ENCODE measurements at regions not wholly inside any gene's neighbourhood (a gene's known extent, or its start where the extent isn't known, plus 50 kb on each side); places are given as distances from the start of the nearest gene placed in this dataset.
"Not testable (repeated sequence)": the region's sequence is repeated elsewhere in the genome, so short reads cannot be mapped to it uniquely, and the experiment has no call there.

GRCh38 chr2:8600456-8600855, 81.4 kb upstream of the ID2 start:
- no peak overlapping the region for H3K4me2 ChIP-seq (ENCODE audit: low read depth, low read length)
- no peak for DNase-seq
- TF ChIP-seq CTCF (IDR thresholded peaks at IDR 0.05; ENCODE audit: low read length), result no peak
- TF ChIP-seq EZH2 (optimal IDR thresholded peaks at IDR 0.05; ENCODE audit: low read depth, low read length), result no peak
- no peak for TF ChIP-seq EZH2phosphoT487 (IDR thresholded peaks at IDR 0.05; ENCODE audit: low read length)
- no peak overlapping the region for H3K27ac ChIP-seq (ENCODE audit: low read length)
- H3K79me2 ChIP-seq (ENCODE audit: low read length), result no peaks in the 10 kb centered on the region
- H3K4me3 ChIP-seq (ENCODE audit: low read length), result no peak overlapping the region
- H3K27me3 ChIP-seq (replicated peaks; ENCODE audit: insufficient read depth, low read length), result no peaks in the 10 kb centered on the region
- H4K20me1 ChIP-seq (ENCODE audit: insufficient read depth, low read length), result no peaks in the 10 kb centered on the region
- no peaks in the 10 kb centered on the region for H3K9me2 ChIP-seq (replicated peaks; ENCODE audit: insufficient read depth, low read length)
- no peak overlapping the region for H2AFZ ChIP-seq (ENCODE audit: low read length)
- no peak overlapping the region for H3K9ac ChIP-seq (ENCODE audit: low read length)
- no peaks in the 10 kb centered on the region for H3K9me3 ChIP-seq (replicated peaks; ENCODE audit: insufficient read depth, low read length)
- peaks cover 6% of the 10 kb centered on the region for H3K4me1 ChIP-seq (ENCODE audit: low read length)
- peaks cover 6% of the 10 kb centered on the region for H3F3A ChIP-seq (ENCODE audit: insufficient read depth, low read length)
- H3K36me3 ChIP-seq (replicated peaks; ENCODE audit: insufficient read depth, low read length), result no peaks in the 10 kb centered on the region

GRCh38 chr2:8602809-8603208, 79.0 kb upstream of the ID2 start:
- H3K27ac ChIP-seq (ENCODE audit: low read length), result no peak overlapping the region
- H3K36me3 ChIP-seq (replicated peaks; ENCODE audit: insufficient read depth, low read length), result no peaks in the 10 kb centered on the region
- H3K9me3 ChIP-seq (replicated peaks; ENCODE audit: insufficient read depth, low read length), result no peaks in the 10 kb centered on the region
- peaks cover 27% of the 10 kb centered on the region for H3K4me1 ChIP-seq (ENCODE audit: low read length)
- no peaks in the 10 kb centered on the region for H3K9me2 ChIP-seq (replicated peaks; ENCODE audit: insufficient read depth, low read length)
- H3K4me2 ChIP-seq (ENCODE audit: low read depth, low read length), result no peak overlapping the region
- H3K9ac ChIP-seq (ENCODE audit: low read length), result no peak overlapping the region
- no peak for DNase-seq
- no peaks in the 10 kb centered on the region for H4K20me1 ChIP-seq (ENCODE audit: insufficient read depth, low read length)
- TF ChIP-seq CTCF (IDR thresholded peaks at IDR 0.05; ENCODE audit: low read length) (no peak), EZH2phosphoT487 (IDR thresholded peaks at IDR 0.05; ENCODE audit: low read length) (no peak), EZH2 (optimal IDR thresholded peaks at IDR 0.05; ENCODE audit: low read depth, low read length) (no peak)
- no peaks in the 10 kb centered on the region for H3K79me2 ChIP-seq (ENCODE audit: low read length)
- no peak overlapping the region for H3K4me3 ChIP-seq (ENCODE audit: low read length)
- H2AFZ ChIP-seq (ENCODE audit: low read length), result no peak overlapping the region
- no peaks in the 10 kb centered on the region for H3K27me3 ChIP-seq (replicated peaks; ENCODE audit: insufficient read depth, low read length)
- H3F3A ChIP-seq (ENCODE audit: insufficient read depth, low read length), result peaks cover 28% of the 10 kb centered on the region

- H3K9me2 ChIP-seq (replicated peaks; ENCODE audit: insufficient read depth, low read length); H4K20me1 ChIP-seq (ENCODE audit: insufficient read depth, low read length); H3K36me3 ChIP-seq (replicated peaks; ENCODE audit: insufficient read depth, low read length); H3K27ac ChIP-seq (ENCODE audit: low read length); H3K4me3 ChIP-seq (ENCODE audit: low read length); H3K79me2 ChIP-seq (ENCODE audit: low read length); DNase-seq; H3K4me2 ChIP-seq (ENCODE audit: low read depth, low read length); H3K9ac ChIP-seq (ENCODE audit: low read length); H2AFZ ChIP-seq (ENCODE audit: low read length); H3K9me3 ChIP-seq (replicated peaks; ENCODE audit: insufficient read depth, low read length); H3K27me3 ChIP-seq (replicated peaks; ENCODE audit: insufficient read depth, low read length): not testable (repeated sequence)
- Histone ChIP-seq H3F3A (ENCODE audit: insufficient read depth, low read length) (peaks cover 28% of the 10 kb centered on the region), H3K4me1 (ENCODE audit: low read length) (peaks cover 27% of the 10 kb centered on the region)
Observed at GRCh38 chr2:8603356-8603755, 78.5 kb upstream of the ID2 start.

- H3K79me2 ChIP-seq (ENCODE audit: low read length), result no peaks in the 10 kb centered on the region
- H3K4me3 ChIP-seq (ENCODE audit: low read length), result no peak overlapping the region
- H3F3A ChIP-seq (ENCODE audit: insufficient read depth, low read length), result peaks cover 28% of the 10 kb centered on the region
- no peaks in the 10 kb centered on the region for H3K9me2 ChIP-seq (replicated peaks; ENCODE audit: insufficient read depth, low read length)
- H3K4me2 ChIP-seq (ENCODE audit: low read depth, low read length), result no peak overlapping the region
- H3K27ac ChIP-seq (ENCODE audit: low read length), result no peak overlapping the region
- DNase-seq, result no peak
- no peak overlapping the region for H2AFZ ChIP-seq (ENCODE audit: low read length)
- no peaks in the 10 kb centered on the region for H3K36me3 ChIP-seq (replicated peaks; ENCODE audit: insufficient read depth, low read length)
- H4K20me1 ChIP-seq (ENCODE audit: insufficient read depth, low read length), result no peaks in the 10 kb centered on the region
- H3K9ac ChIP-seq (ENCODE audit: low read length), result no peak overlapping the region
- no peaks in the 10 kb centered on the region for H3K9me3 ChIP-seq (replicated peaks; ENCODE audit: insufficient read depth, low read length)
- TF ChIP-seq CTCF (IDR thresholded peaks at IDR 0.05; ENCODE audit: low read length), result no peak
- TF ChIP-seq EZH2 (optimal IDR thresholded peaks at IDR 0.05; ENCODE audit: low read depth, low read length), result no peak
- TF ChIP-seq EZH2phosphoT487 (IDR thresholded peaks at IDR 0.05; ENCODE audit: low read length), result no peak
- H3K4me1 ChIP-seq (ENCODE audit: low read length), result peaks cover 27% of the 10 kb centered on the region
- no peaks in the 10 kb centered on the region for H3K27me3 ChIP-seq (replicated peaks; ENCODE audit: insufficient read depth, low read length)
Observed at GRCh38 chr2:8604262-8604661, 77.6 kb upstream of the ID2 start.
